Inflammatory macrophage (primary cell): ENCODE measurements at regions not wholly inside any gene's neighbourhood (a gene's known extent, or its start where the extent isn't known, plus 50 kb on each side); places are given as distances from the start of the nearest gene placed in this dataset.

Experiments used
- DNase-seq, 2 donors: peaks; one replicate each; pipeline ENCODE4 v3.0.0-alpha.2; 2020 to 2022

GRCh38 chr13:93146584-93147297, 79.9 kb upstream of the GPC6 start:
- no peak for DNase-seq

GRCh38 chr13:93147298-93147645, 79.3 kb upstream of the GPC6 start:
- no peak for DNase-seq

GRCh38 chr13:93147946-93148345, 78.7 kb upstream of the GPC6 start:
- no peak for DNase-seq

- peak; percentile 27 to 50 for DNase-seq
Observed at GRCh38 chr13:93151277-93151676, 75.3 kb upstream of the GPC6 start.

- no peak for DNase-seq
Observed at GRCh38 chr13:93158565-93158964, 68.0 kb upstream of the GPC6 start.

- DNase-seq, result no peak
Observed at GRCh38 chr13:93169980-93170379, 56.6 kb upstream of the GPC6 start.

- no peak for DNase-seq
Observed at GRCh38 chr13:93172109-93172508, 54.5 kb upstream of the GPC6 start.

- no peak for DNase-seq
Observed at GRCh38 chr13:93173654-93174053, 53.0 kb upstream of the GPC6 start.

- no peak for DNase-seq
Observed at GRCh38 chr13:93174260-93174659, 52.3 kb upstream of the GPC6 start.
